MCF 10A (cell line): ENCODE measurements at regions not wholly inside any gene's neighbourhood (a gene's known extent, or its start where the extent isn't known, plus 50 kb on each side); places are given as distances from the start of the nearest gene placed in this dataset.

Experiments used
- BruUV-seq: library from RNA; stranded (reverse); fragments of 400-500 nt; replicated peaks from 2 replicates; lab custom pipeline; 2021; lab: Mats Ljungman, UMichigan
- CTCF ChIA-PET: fragments of 300-600 bp; sonication (Branson Sonifier 250); formaldehyde crosslinking; extraction: SDS; loops from one replicate; lab custom pipeline; 2021; ENCODE audit warnings: antibody characterized with exemption, inconsistent platforms; lab: Yijun Ruan, JAX
- POLR2A ChIA-PET: fragments of 300-600, 350-650 bp; sonication (Branson Sonifier 250); formaldehyde crosslinking; extraction: SDS; loops from one replicate; lab custom pipeline; 2020; ENCODE audit warnings: antibody characterized with exemption, inconsistent platforms; lab: Yijun Ruan, JAX
- DNase-seq: peaks from one replicate; pipeline ENCODE4 v3.0.0-alpha.2; 2018; ENCODE audit not compliant: unreplicated experiment
- H3K27ac Mint-ChIP-seq: one replicate; pipeline ENCODE4 v1.8.0; 2022; ENCODE audit warnings: mild to moderate bottlenecking, low read depth, mixed read lengths; ENCODE audit not compliant: unreplicated experiment
- H3K27me3 Mint-ChIP-seq: one replicate; pipeline ENCODE4 v1.8.0; 2022; ENCODE audit warnings: mixed read lengths; ENCODE audit not compliant: insufficient read depth, unreplicated experiment
- H3K36me3 Mint-ChIP-seq: one replicate; pipeline ENCODE4 v1.8.0; 2022; ENCODE audit warnings: mild to moderate bottlenecking, moderate library complexity, mixed read lengths; ENCODE audit not compliant: insufficient read depth, unreplicated experiment
- H3K4me1 Mint-ChIP-seq: one replicate; pipeline ENCODE4 v1.8.0; 2022; ENCODE audit warnings: mixed read lengths; ENCODE audit not compliant: insufficient read depth, unreplicated experiment
- H3K4me3 Mint-ChIP-seq: one replicate; pipeline ENCODE4 v1.8.0; 2022; ENCODE audit warnings: mild to moderate bottlenecking, moderate library complexity, mixed read lengths; ENCODE audit not compliant: unreplicated experiment
- H3K9me3 Mint-ChIP-seq: one replicate; pipeline ENCODE4 v1.8.0; 2022; ENCODE audit warnings: mixed read lengths; ENCODE audit not compliant: unreplicated experiment
- intact Hi-C: fragments of 100-400 bp; cut with micrococcal nuclease; formaldehyde crosslinking; loops from 2 replicates; pipeline ENCODE4 v1.14.1; 2022
- TF ChIP-seq, protein P1 (sequence below): fragments of 200-600 bp; IDR thresholded peaks from one replicate; pipeline ENCODE4 v1.8.0; 2022; ENCODE audit warnings: antibody characterized with exemption, mild to moderate bottlenecking; ENCODE audit not compliant: unreplicated experiment

DNA sequence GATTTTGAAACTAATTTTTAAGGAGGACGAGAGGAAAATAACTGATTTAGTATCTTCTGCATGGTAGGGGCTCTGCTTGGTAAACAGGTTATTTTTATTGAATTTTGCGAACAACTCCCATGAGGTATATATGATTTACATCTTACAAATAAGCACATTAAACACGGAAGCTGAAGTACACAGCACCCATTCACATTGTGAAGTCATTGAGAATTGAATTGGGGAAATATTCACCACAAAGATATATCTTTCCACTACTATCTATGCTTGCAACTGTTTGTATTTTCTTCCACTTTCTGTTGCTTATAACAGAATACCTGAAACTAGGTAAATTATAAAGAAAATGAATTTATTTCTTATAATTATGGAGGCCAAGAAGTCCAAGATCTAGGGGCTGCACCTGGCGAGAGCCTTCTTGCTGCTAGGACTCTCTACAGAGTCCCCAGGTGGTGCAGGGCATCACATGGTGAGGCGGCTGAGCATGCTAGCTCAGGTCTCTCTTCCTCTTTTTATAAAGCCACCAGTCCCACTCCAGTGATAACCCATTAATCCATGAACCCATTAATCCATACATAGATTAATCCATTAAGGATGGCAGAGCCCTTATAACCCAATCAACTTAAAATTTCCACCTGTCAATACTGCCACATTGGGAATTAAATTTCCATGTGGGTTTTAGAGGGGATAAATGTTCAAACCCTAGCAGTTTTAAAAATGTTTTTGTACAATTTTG is 79.0 kb upstream of the ZNF608 start:
- ChIA-PET POLR2A (interaction anchor here (0.6 to 8.6 kb wide), 27 partner anchors 8 to 1284 kb away, joined by 3 to 138 read pairs (median 6); partner anchors contain the start of gene ZNF608), CTCF (interaction anchor here (0.6 kb wide), 4 partner anchors 28 to 1420 kb away, joined by 3 to 4 read pairs (median 3); no protein-coding TSS in a partner anchor)
- Mint-ChIP-seq H3K9me3 (no peaks in the 10 kb centered on the region), H3K27me3 (no peaks in the 10 kb centered on the region), H3K4me1 (peaks cover 30% of the 10 kb centered on the region), H3K27ac (peak overlapping the region; percentile 89), H3K4me3 (peak overlapping the region; percentile 55), H3K36me3 (no peaks in the 10 kb centered on the region)
- DNase-seq = no peak
- TSS peak; percentile 59 for BruUV-seq
- TF ChIP-seq, protein P1, sequence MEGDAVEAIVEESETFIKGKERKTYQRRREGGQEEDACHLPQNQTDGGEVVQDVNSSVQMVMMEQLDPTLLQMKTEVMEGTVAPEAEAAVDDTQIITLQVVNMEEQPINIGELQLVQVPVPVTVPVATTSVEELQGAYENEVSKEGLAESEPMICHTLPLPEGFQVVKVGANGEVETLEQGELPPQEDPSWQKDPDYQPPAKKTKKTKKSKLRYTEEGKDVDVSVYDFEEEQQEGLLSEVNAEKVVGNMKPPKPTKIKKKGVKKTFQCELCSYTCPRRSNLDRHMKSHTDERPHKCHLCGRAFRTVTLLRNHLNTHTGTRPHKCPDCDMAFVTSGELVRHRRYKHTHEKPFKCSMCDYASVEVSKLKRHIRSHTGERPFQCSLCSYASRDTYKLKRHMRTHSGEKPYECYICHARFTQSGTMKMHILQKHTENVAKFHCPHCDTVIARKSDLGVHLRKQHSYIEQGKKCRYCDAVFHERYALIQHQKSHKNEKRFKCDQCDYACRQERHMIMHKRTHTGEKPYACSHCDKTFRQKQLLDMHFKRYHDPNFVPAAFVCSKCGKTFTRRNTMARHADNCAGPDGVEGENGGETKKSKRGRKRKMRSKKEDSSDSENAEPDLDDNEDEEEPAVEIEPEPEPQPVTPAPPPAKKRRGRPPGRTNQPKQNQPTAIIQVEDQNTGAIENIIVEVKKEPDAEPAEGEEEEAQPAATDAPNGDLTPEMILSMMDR = no peak
- intact Hi-C loops = loop anchor here (10.0 kb wide), 1 partner anchor 1151 kb away; no protein-coding TSS in a partner anchor

DNA sequence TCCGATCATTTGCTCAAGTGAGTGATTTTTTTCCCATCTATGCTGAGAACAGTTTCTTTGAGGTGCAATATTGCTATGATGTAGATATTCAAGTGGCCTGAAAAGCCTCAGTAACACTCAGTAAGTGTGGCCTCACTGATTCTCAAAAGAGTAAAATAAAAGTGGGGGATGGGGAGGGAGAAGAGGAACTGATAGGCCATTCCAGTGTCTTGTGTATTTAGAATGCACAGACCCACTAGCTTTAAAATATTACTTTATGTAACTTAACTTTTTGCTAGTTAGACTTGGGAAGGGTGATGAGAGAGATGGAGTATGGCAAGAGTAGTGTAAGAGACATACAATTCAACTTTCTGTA is 79.5 kb upstream of the ZNF608 start:
- TF ChIP-seq, protein P1 = no peak
- BruUV-seq = no TSS peak
- no peaks in the 10 kb centered on the region for H3K27me3 Mint-ChIP-seq
- ChIA-PET CTCF (interaction anchor here (0.6 kb wide), 2 partner anchors 72 to 1420 kb away, joined by 3 read pairs; no protein-coding TSS in a partner anchor), POLR2A (interaction anchor here (0.9 to 8.6 kb wide), 9 partner anchors 13 to 583 kb away, joined by 3 to 138 read pairs (median 6); partner anchors contain the start of gene ZNF608)
- no peak overlapping the region for H3K4me3 Mint-ChIP-seq
- intact Hi-C loops = loop anchor here (10.0 kb wide), 1 partner anchor 1151 kb away; no protein-coding TSS in a partner anchor
- DNase-seq = no peak
- no peaks in the 10 kb centered on the region for H3K36me3 Mint-ChIP-seq
- H3K9me3 Mint-ChIP-seq = no peaks in the 10 kb centered on the region
- H3K4me1 Mint-ChIP-seq = peaks cover 28% of the 10 kb centered on the region
- H3K27ac Mint-ChIP-seq = peak overlapping the region; percentile 89

DNA sequence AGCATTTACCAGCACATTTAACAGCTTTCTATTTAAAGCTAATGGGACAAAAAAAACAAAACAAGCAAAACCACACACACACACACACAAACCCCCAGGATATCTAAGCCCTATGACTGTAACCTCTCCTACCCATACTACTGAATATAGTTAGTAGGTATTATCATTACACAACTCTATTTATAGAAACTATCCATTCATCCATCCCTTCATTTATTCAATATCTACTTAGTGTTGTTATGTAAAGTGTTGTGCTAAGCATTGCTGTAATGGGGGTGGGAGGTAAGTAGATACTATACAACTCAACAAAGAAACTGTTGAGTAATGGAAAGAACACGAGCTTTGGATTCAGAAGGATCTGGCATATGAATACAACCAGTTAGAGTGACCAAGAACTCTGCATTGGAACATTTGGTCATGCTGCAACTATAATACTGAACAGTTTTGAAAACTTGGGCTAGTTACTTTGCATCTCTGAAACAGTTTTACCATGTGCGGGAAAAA is 82.3 kb upstream of the ZNF608 start:
- H3K27ac Mint-ChIP-seq = no peak overlapping the region
- no peak overlapping the region for H3K4me3 Mint-ChIP-seq
- TF ChIP-seq, protein P1 = no peak
- BruUV-seq = no TSS peak
- intact Hi-C loops = loop anchor here (10.0 kb wide), 1 partner anchor 1154 kb away; no protein-coding TSS in a partner anchor
- ChIA-PET CTCF (interaction anchor here (0.6 kb wide), 1 partner anchor 417 kb away, joined by 3 read pairs; no protein-coding TSS in a partner anchor), POLR2A (interaction anchor here (0.6 to 8.6 kb wide), 7 partner anchors 12 to 580 kb away, joined by 3 to 138 read pairs (median 4); partner anchors contain the start of gene ZNF608)
- H3K4me1 Mint-ChIP-seq = peaks cover 22% of the 10 kb centered on the region
- no peaks in the 10 kb centered on the region for H3K36me3 Mint-ChIP-seq
- DNase-seq = no peak
- H3K27me3 Mint-ChIP-seq = no peaks in the 10 kb centered on the region
- H3K9me3 Mint-ChIP-seq = peaks cover 9% of the 10 kb centered on the region

DNA sequence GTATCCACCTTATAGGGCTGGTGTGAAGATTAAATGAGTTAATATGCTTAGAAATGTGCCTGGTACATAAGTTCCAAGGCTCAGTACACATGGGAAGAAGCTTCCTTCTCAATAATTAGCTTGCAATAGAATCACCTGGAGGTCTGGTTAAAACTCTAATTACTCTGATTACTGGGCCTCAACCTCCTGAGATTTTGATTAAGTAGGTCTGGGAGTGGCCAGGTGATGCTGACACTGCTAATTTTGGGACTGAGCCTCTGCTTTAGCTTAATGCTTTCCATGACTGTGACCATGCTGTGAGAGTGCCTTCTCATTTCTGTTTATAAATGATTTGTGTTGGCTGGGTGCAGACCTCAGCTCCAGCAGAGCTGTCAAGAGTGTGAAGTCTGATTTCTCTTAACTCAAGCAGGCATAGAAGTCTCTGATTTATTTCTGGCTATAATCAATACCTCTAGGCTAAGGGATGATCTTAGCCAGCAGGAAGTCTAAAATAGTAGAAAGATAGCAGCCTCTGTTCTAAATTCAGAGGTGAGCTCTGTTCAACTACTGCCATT is 85.3 kb upstream of the ZNF608 start:
- TF ChIP-seq, protein P1 = no peak
- ChIA-PET CTCF (interaction anchor here (0.6 to 1.1 kb wide), 3 partner anchors 9 to 581 kb away, joined by 3 to 4 read pairs (median 3); no protein-coding TSS in a partner anchor), POLR2A (interaction anchor here (0.7 kb wide), 1 partner anchor 10 kb away, joined by 3 read pairs; no protein-coding TSS in a partner anchor)
- Mint-ChIP-seq H3K27me3 (no peaks in the 10 kb centered on the region), H3K9me3 (peaks cover 17% of the 10 kb centered on the region), H3K36me3 (no peaks in the 10 kb centered on the region), H3K27ac (no peak overlapping the region), H3K4me3 (no peak overlapping the region), H3K4me1 (no peaks in the 10 kb centered on the region)
- no peak for DNase-seq
- BruUV-seq = no TSS peak
- intact Hi-C loops = no loop called here
